ENCODE measurements at regions not wholly inside any gene's neighbourhood (a gene's known extent, or its start where the extent isn't known, plus 50 kb on each side); places are given as distances from the start of the nearest gene placed in this dataset.

- TF ChIP-seq CTCF (IDR thresholded peaks at IDR 0.05) (no peak), RCOR1 (IDR thresholded peaks at IDR 0.05; ENCODE audit: low read length) (no peak), YY1 (IDR thresholded peaks at IDR 0.05; ENCODE audit: low read depth) (no peak), MAX (IDR thresholded peaks at IDR 0.05; ENCODE audit: low read depth) (no peak), MEF2A (IDR thresholded peaks at IDR 0.05; ENCODE audit: borderline replicate concordance, low read depth) (no peak)
- TF ChIP-seq, protein P1, sequence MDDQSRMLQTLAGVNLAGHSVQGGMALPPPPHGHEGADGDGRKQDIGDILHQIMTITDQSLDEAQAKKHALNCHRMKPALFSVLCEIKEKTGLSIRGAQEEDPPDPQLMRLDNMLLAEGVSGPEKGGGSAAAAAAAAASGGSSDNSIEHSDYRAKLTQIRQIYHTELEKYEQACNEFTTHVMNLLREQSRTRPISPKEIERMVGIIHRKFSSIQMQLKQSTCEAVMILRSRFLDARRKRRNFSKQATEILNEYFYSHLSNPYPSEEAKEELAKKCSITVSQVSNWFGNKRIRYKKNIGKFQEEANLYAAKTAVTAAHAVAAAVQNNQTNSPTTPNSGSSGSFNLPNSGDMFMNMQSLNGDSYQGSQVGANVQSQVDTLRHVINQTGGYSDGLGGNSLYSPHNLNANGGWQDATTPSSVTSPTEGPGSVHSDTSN (IDR thresholded peaks at IDR 0.05) = no peak
Observed at GRCh38 chr5:31083364-31083763, 110.1 kb upstream of the CDH6 start.

Measured in SK-N-SH (cell line).